CD4-positive, alpha-beta T cell (primary cell): ENCODE measurements at regions not wholly inside any gene's neighbourhood (a gene's known extent, or its start where the extent isn't known, plus 50 kb on each side); places are given as distances from the start of the nearest gene placed in this dataset.

Experiments
- ATAC-seq: fragments of 200-7000 bp; cut with Tn5 transposase; one replicate; pipeline ENCODE4 v1.10.0; 2022; ENCODE audit warnings: mild to moderate bottlenecking; ENCODE audit not compliant: poor library complexity
- CTCF ChIA-PET: fragments of 350-600 bp; sonication (Branson Sonifier 250); formaldehyde crosslinking; loops from one replicate; lab custom pipeline; 2021; ENCODE audit warnings: antibody characterized with exemption, inconsistent platforms; lab: Charles Lee
- POLR2A ChIA-PET: fragments of 350-600 bp; sonication (Branson Sonifier 250); formaldehyde crosslinking; loops from one replicate; lab custom pipeline; 2021; ENCODE audit warnings: antibody characterized with exemption, inconsistent platforms; lab: Charles Lee
- DNase-seq, 14 experiments: peaks; one replicate each; pipeline ENCODE4 v3.0.0-alpha.2; 2013 to 2020; ENCODE audit warnings: mixed read lengths in 2 of 14
- H3K27ac ChIP-seq, 2 donors: one replicate each; pipeline versions ENCODE4 v1.5.1 to v1.7.0; 2013; ENCODE audit warnings: low read length in 2 of 2, low read depth in 1 of 2, mild to moderate bottlenecking in 1 of 2
- H3K27me3 ChIP-seq, 2 experiments: 1 replicate in 1 of 2; 2 replicates in 1 of 2; pipeline versions ENCODE4 v1.6.1 to v1.7.0; 2013; ENCODE audit warnings: low read length in 2 of 2, control low read depth in 1 of 2, mild to moderate bottlenecking in 1 of 2, moderate library complexity in 1 of 2; ENCODE audit not compliant: insufficient read depth in 2 of 2, control insufficient read depth in 1 of 2
- H3K36me3 ChIP-seq: one replicate; pipeline ENCODE4 v1.6.1; 2013; ENCODE audit warnings: low read length, control low read depth; ENCODE audit not compliant: insufficient read depth
- H3K4me1 ChIP-seq: one replicate; pipeline ENCODE4 v1.6.1; 2013; ENCODE audit warnings: low read length, control low read depth; ENCODE audit not compliant: insufficient read depth
- H3K4me3 ChIP-seq: one replicate; pipeline ENCODE4 v1.5.1; 2013; ENCODE audit warnings: mild to moderate bottlenecking, low read length, moderate library complexity
- H3K9me3 ChIP-seq, 2 experiments: 1 replicate in 1 of 2; 2 replicates in 1 of 2; pipeline versions ENCODE4 v1.6.1 to v1.7.0; 2013; ENCODE audit warnings: low read length in 2 of 2, mild to moderate bottlenecking in 2 of 2, control low read depth in 1 of 2, moderate library complexity in 1 of 2; ENCODE audit not compliant: control insufficient read depth in 1 of 2, insufficient read depth in 1 of 2
- H3K27ac Mint-ChIP-seq: one replicate; pipeline ENCODE4 v1.8.0; 2020; ENCODE audit warnings: mixed read lengths
- H3K27me3 Mint-ChIP-seq: one replicate; pipeline ENCODE4 v1.8.0; 2021; ENCODE audit warnings: mixed read lengths
- H3K36me3 Mint-ChIP-seq: one replicate; pipeline ENCODE4 v1.8.0; 2021; ENCODE audit warnings: low read depth, mixed read lengths
- H3K4me1 Mint-ChIP-seq: one replicate; pipeline ENCODE4 v1.8.0; 2021; ENCODE audit warnings: low read depth, mixed read lengths
- H3K4me3 Mint-ChIP-seq: one replicate; pipeline ENCODE4 v1.8.0; 2020; ENCODE audit warnings: mild to moderate bottlenecking, mixed read lengths
- H3K9me3 Mint-ChIP-seq: one replicate; pipeline ENCODE4 v1.8.0; 2020; ENCODE audit warnings: mixed read lengths
- CTCF ChIP-seq: fragments of 200-600 bp; IDR thresholded peaks from one replicate; pipeline ENCODE4 v1.8.0; 2022; ENCODE audit warnings: antibody characterized with exemption, mild to moderate bottlenecking
- intact Hi-C, 2 experiments: fragments of 100-400 bp; cut with DNase I in 1 of 2; cut with micrococcal nuclease in 1 of 2; formaldehyde crosslinking; loops; one replicate each; pipeline versions ENCODE4 v1.15.1 to v1.9.0; 2023 to 2025; cut with DNase I, micrococcal nuclease

- ATAC-seq = no peak
Measured at GRCh38 chr5:54608423-54609085, 91.0 kb downstream of the SNX18 start.

GRCh38 chr5:54607006-54607405 lies 89.4 kb downstream of the SNX18 start:
- H3K27ac Mint-ChIP-seq = no peak overlapping the region
- H3K9me3 ChIP-seq = peaks cover 0 to 4% of the 10 kb centered on the region in 2 experiments
- ChIA-PET POLR2A (no interaction called here), CTCF (no interaction called here)
- H3K4me3 Mint-ChIP-seq = no peak overlapping the region
- no peak overlapping the region for H3K27ac ChIP-seq
- no peak for TF ChIP-seq CTCF
- H3K4me1 ChIP-seq = peaks cover 21% of the 10 kb centered on the region
- H3K9me3 Mint-ChIP-seq = peaks cover 2% of the 10 kb centered on the region
- no peaks in the 10 kb centered on the region for H3K27me3 Mint-ChIP-seq
- H3K36me3 ChIP-seq = no peaks in the 10 kb centered on the region
- H3K4me1 Mint-ChIP-seq = peaks cover 22% of the 10 kb centered on the region
- no peak overlapping the region for H3K4me3 ChIP-seq
- no peaks in the 10 kb centered on the region for H3K27me3 ChIP-seq
- no peaks in the 10 kb centered on the region for H3K36me3 Mint-ChIP-seq
- intact Hi-C loops = no loop called here
- DNase-seq (no peak), ATAC-seq (no peak)

More at GRCh38 chr5:54608423-54609085, 91.0 kb downstream of the SNX18 start:
- peaks cover 0 to 4% of the 10 kb centered on the region in 2 experiments for H3K9me3 ChIP-seq
- peak in 1 of 14 experiments; percentile 17 for DNase-seq
- Mint-ChIP-seq H3K4me1 (peaks cover 28% of the 10 kb centered on the region), H3K4me3 (no peak overlapping the region), H3K27me3 (no peaks in the 10 kb centered on the region), H3K27ac (no peak overlapping the region), H3K9me3 (peaks cover 2% of the 10 kb centered on the region), H3K36me3 (no peaks in the 10 kb centered on the region)
- no peaks in the 10 kb centered on the region for H3K36me3 ChIP-seq
- no peaks in the 10 kb centered on the region for H3K27me3 ChIP-seq
- TF ChIP-seq CTCF = no peak
- intact Hi-C loops = no loop called here
- CTCF ChIA-PET = no interaction called here
- POLR2A ChIA-PET = no interaction called here
- H3K4me3 ChIP-seq = no peak overlapping the region
- peaks cover 21% of the 10 kb centered on the region for H3K4me1 ChIP-seq
- no peak overlapping the region for H3K27ac ChIP-seq

- ATAC-seq (no peak), DNase-seq (no peak)
- H3K27ac ChIP-seq = no peak overlapping the region
- H3K9me3 ChIP-seq = no peaks in the 10 kb centered on the region
- ChIA-PET CTCF (no interaction called here), POLR2A (no interaction called here)
- H3K9me3 Mint-ChIP-seq = no peaks in the 10 kb centered on the region
- H3K4me3 ChIP-seq = no peak overlapping the region
- no peaks in the 10 kb centered on the region for H3K4me1 ChIP-seq
- no peaks in the 10 kb centered on the region for H3K27me3 ChIP-seq
- no peak overlapping the region for H3K4me3 Mint-ChIP-seq
- H3K27me3 Mint-ChIP-seq = no peaks in the 10 kb centered on the region
- no peak overlapping the region for H3K27ac Mint-ChIP-seq
- H3K4me1 Mint-ChIP-seq = no peaks in the 10 kb centered on the region
- no peaks in the 10 kb centered on the region for H3K36me3 ChIP-seq
- H3K36me3 Mint-ChIP-seq = peaks cover 5% of the 10 kb centered on the region
- intact Hi-C loops = no loop called here
- no peak for TF ChIP-seq CTCF
Measured at GRCh38 chr5:54603372-54603771, 85.8 kb downstream of the SNX18 start.
